ENCODE measurements at regions not wholly inside any gene's neighbourhood (a gene's known extent, or its start where the extent isn't known, plus 50 kb on each side); places are given as distances from the start of the nearest gene placed in this dataset.

GRCh38 chr2:57598551-57598950, 448.1 kb upstream of the VRK2 start:
- TF ChIP-seq, protein P1, sequence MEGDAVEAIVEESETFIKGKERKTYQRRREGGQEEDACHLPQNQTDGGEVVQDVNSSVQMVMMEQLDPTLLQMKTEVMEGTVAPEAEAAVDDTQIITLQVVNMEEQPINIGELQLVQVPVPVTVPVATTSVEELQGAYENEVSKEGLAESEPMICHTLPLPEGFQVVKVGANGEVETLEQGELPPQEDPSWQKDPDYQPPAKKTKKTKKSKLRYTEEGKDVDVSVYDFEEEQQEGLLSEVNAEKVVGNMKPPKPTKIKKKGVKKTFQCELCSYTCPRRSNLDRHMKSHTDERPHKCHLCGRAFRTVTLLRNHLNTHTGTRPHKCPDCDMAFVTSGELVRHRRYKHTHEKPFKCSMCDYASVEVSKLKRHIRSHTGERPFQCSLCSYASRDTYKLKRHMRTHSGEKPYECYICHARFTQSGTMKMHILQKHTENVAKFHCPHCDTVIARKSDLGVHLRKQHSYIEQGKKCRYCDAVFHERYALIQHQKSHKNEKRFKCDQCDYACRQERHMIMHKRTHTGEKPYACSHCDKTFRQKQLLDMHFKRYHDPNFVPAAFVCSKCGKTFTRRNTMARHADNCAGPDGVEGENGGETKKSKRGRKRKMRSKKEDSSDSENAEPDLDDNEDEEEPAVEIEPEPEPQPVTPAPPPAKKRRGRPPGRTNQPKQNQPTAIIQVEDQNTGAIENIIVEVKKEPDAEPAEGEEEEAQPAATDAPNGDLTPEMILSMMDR (IDR thresholded peaks at IDR 0.05; ENCODE audit: control insufficient read depth, extremely low read depth, insufficient read depth): no peak
- no peak for DNase-seq (ENCODE audit: low read depth)
- no peak overlapping the region for H3K4me3 ChIP-seq (ENCODE audit: low read depth, low read length)

- TF ChIP-seq, protein P1 (IDR thresholded peaks at IDR 0.05; ENCODE audit: control insufficient read depth, extremely low read depth, insufficient read depth): no peak
- DNase-seq (ENCODE audit: low read depth): no peak
- H3K4me3 ChIP-seq (ENCODE audit: low read depth, low read length): no peak overlapping the region
Observed at GRCh38 chr2:57602733-57603132, 443.9 kb upstream of the VRK2 start.

GRCh38 chr2:57614988-57615387, 431.6 kb upstream of the VRK2 start:
- TF ChIP-seq, protein P1 (IDR thresholded peaks at IDR 0.05; ENCODE audit: control insufficient read depth, extremely low read depth, insufficient read depth): no peak
- no peak overlapping the region for H3K4me3 ChIP-seq (ENCODE audit: low read depth, low read length)
- DNase-seq (ENCODE audit: low read depth): no peak

- no peak for DNase-seq (ENCODE audit: low read depth)
- TF ChIP-seq, protein P1 (IDR thresholded peaks at IDR 0.05; ENCODE audit: control insufficient read depth, extremely low read depth, insufficient read depth): no peak
- H3K4me3 ChIP-seq (ENCODE audit: low read depth, low read length): no peak overlapping the region
Observed at GRCh38 chr2:57615855-57616556, 430.6 kb upstream of the VRK2 start.

DNA sequence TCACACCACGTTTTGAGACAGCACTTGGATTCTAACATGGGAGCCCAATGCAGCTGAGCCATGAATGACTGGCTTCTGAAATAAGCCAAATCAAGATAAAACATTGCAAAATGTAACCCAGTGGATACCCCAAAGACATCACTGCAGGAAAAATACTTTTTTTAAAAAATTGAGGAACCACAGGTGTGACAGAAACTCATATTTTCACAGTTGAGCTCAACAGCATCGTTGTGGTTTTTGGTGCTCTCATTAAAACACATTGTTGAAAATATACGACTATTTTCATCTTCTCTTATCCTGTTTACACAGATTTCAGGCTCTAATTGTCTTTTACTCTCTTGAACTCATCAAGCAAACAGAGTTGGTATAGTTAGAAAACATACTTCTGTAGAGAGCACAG, 429.3 kb upstream of the VRK2 start:
- DNase-seq (ENCODE audit: low read depth): no peak
- H3K4me3 ChIP-seq (ENCODE audit: low read depth, low read length): no peak overlapping the region
- TF ChIP-seq, protein P1 (IDR thresholded peaks at IDR 0.05; ENCODE audit: control insufficient read depth, extremely low read depth, insufficient read depth): no peak

GRCh38 chr2:57621122-57621663, 425.4 kb upstream of the VRK2 start:
- TF ChIP-seq, protein P1 (IDR thresholded peaks at IDR 0.05; ENCODE audit: control insufficient read depth, extremely low read depth, insufficient read depth): no peak
- DNase-seq (ENCODE audit: low read depth): no peak

DNA sequence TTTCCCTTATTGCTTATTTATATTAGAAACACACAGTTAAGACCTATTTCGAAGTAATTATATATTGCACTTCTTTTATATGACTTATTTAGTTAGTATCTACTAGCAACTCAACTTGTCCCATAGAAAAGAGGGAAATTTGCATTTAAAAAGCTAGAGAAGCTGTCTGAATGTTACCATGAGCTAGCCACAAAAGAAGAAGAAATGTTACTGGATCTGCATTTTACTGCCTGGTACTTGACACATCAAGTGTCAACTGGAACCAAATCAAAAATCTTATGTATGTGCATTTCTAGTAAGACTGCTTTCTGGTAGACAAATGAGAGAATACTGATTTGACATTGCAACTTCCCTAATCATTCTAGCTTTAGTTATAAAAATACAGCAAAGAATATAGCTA, 424.6 kb upstream of the VRK2 start:
- no peak for DNase-seq (ENCODE audit: low read depth)
- H3K4me3 ChIP-seq (ENCODE audit: low read depth, low read length): no peak overlapping the region
- TF ChIP-seq, protein P1 (IDR thresholded peaks at IDR 0.05; ENCODE audit: control insufficient read depth, extremely low read depth, insufficient read depth): no peak

More at GRCh38 chr2:57621122-57621663, 425.4 kb upstream of the VRK2 start:
- H3K4me3 ChIP-seq (ENCODE audit: low read depth, low read length): no peak overlapping the region
